Retinal pigment epithelial cell (primary cell): ENCODE measurements at regions not wholly inside any gene's neighbourhood (a gene's known extent, or its start where the extent isn't known, plus 50 kb on each side); places are given as distances from the start of the nearest gene placed in this dataset.
"Not testable (repeated sequence)": the region's sequence is repeated elsewhere in the genome, so short reads cannot be mapped to it uniquely, and the experiment has no call there.

Experiments
- DNase-seq: peaks from one replicate; pipeline ENCODE4 v3.0.0-alpha.2; 2010; ENCODE audit warnings: low read depth
- H3K4me3 ChIP-seq: 2 replicates; pipeline ENCODE4 v1.5.1; 2011; ENCODE audit warnings: mild to moderate bottlenecking, low read length, control low read depth, moderate library complexity
- TF ChIP-seq, protein P1 (sequence below): conservative IDR thresholded peaks from 2 replicates; pipeline ENCODE4 v1.5.1; 2011; ENCODE audit warnings: low read depth, low read length, control low read depth, inconsistent platforms

- no peak overlapping the region for H3K4me3 ChIP-seq
- TF ChIP-seq, protein P1, sequence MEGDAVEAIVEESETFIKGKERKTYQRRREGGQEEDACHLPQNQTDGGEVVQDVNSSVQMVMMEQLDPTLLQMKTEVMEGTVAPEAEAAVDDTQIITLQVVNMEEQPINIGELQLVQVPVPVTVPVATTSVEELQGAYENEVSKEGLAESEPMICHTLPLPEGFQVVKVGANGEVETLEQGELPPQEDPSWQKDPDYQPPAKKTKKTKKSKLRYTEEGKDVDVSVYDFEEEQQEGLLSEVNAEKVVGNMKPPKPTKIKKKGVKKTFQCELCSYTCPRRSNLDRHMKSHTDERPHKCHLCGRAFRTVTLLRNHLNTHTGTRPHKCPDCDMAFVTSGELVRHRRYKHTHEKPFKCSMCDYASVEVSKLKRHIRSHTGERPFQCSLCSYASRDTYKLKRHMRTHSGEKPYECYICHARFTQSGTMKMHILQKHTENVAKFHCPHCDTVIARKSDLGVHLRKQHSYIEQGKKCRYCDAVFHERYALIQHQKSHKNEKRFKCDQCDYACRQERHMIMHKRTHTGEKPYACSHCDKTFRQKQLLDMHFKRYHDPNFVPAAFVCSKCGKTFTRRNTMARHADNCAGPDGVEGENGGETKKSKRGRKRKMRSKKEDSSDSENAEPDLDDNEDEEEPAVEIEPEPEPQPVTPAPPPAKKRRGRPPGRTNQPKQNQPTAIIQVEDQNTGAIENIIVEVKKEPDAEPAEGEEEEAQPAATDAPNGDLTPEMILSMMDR, result no peak
Measured at GRCh38 chr16:62261760-62262159, 225.5 kb upstream of the CDH8 start.

GRCh38 chr16:62258931-62259435 lies 222.7 kb upstream of the CDH8 start:
- not testable (repeated sequence) for DNase-seq, H3K4me3 ChIP-seq

More at GRCh38 chr16:62261760-62262159, 225.5 kb upstream of the CDH8 start:
- no peak for DNase-seq

DNA sequence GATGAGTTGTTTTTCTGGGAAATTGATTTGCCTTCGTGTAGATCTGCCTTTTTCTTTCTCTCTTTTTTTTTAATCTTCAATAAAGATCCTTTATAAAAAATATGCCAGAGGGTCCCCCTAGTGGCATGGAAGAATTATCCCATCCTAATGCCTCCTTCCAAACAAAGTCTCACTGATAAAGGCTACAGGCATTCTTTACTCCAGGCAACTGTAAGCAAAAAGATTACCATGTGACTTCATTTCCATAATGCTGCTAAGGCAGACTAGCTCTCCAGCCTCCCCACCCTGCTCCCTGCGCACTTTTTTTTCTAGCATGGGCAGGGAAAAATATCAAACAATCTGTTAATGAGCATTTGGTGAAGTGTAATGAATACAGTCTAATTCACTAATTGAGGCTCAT lies 220.2 kb upstream of the CDH8 start:
- TF ChIP-seq, protein P1, result peak; percentile 70
- no peak overlapping the region for H3K4me3 ChIP-seq
- DNase-seq, result peak; percentile 39

DNA sequence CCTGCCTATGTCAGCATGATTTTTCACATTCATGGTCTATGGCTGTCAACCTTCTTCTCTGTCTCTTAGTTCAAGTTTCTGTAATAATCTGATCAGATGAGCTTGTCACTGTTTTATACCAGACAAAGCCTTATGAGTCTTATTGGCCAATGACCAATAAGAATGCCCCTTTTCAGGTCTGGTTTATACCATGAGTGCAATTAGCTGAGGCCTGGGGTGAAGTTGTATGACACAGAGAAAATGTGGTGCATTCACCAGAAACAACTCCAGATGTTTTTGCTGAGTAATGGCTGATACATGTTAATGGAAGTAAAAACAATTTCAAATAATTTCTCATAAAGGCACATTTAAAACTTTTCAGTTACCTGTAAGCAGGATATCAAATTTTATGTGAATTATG lies 218.6 kb upstream of the CDH8 start:
- no peak overlapping the region for H3K4me3 ChIP-seq
- DNase-seq, result no peak
- TF ChIP-seq, protein P1, result no peak

DNA sequence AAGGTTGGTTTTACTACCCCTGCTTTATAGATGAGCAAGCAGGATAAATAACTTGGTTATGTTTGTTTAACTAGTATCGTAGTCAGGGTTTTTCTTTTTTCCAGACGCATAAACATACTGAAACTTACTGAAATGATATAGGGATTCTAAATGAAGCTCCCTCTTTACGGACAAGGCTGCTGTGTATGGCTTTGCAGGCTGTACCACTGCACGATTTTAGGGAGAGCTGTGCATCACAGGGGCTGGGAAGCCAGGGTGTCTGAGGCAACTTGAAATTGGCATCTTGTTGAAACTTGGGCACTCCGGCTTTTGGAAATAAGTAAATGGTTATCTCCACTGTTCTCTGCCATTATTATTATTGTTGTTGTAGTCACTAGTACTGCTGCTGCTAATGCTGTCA lies 218.1 kb upstream of the CDH8 start:
- no peak overlapping the region for H3K4me3 ChIP-seq
- TF ChIP-seq, protein P1, result no peak
- no peak for DNase-seq

DNA sequence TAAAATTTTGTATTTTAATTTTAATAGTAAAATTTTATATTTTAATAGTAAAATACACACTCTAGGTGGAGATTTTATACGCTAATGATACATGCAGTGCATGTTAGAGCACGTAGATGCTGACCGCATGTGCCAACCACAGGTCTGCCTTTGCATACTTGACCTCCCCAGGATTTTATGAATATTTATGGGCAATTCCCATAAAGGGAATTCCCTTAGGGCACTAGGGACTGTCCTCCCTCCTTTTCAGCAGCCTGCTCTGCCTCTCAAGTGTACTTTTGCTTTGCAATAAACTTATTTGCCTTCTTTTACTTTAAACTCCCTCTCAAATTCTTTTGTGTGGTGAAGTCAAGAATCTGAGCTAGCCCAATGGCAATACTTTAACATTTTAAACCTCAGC lies 217.7 kb upstream of the CDH8 start:
- DNase-seq, result no peak
- TF ChIP-seq, protein P1, result no peak
- no peak overlapping the region for H3K4me3 ChIP-seq

GRCh38 chr16:62249069-62249468 lies 212.8 kb upstream of the CDH8 start:
- DNase-seq, result no peak
- H3K4me3 ChIP-seq, result no peak overlapping the region
- TF ChIP-seq, protein P1, result peak; percentile 24

- TF ChIP-seq, protein P1, result no peak
- no peak overlapping the region for H3K4me3 ChIP-seq
- DNase-seq, result no peak
Measured at GRCh38 chr16:62240722-62241121, 204.5 kb upstream of the CDH8 start.
